Neuronal stem cell (in vitro differentiated cells): ENCODE measurements at regions not wholly inside any gene's neighbourhood (a gene's known extent, or its start where the extent isn't known, plus 50 kb on each side); places are given as distances from the start of the nearest gene placed in this dataset.

Source experiments
- DNase-seq: peaks from one replicate; pipeline ENCODE4 v3.0.0-alpha.2; 2013; ENCODE audit warnings: low spot score
- H2AFZ ChIP-seq: one replicate; pipeline ENCODE4 v1.6.1; 2013; ENCODE audit warnings: mild to moderate bottlenecking, low read length, inconsistent platforms
- H2AK5ac ChIP-seq: 2 replicates; pipeline ENCODE4 v1.6.1; 2013; ENCODE audit warnings: low read depth, mild to moderate bottlenecking, inconsistent platforms, low read length, moderate library complexity, mixed read lengths
- H2BK120ac ChIP-seq: 2 replicates; pipeline ENCODE4 v1.6.1; 2013; ENCODE audit warnings: low read depth, mild to moderate bottlenecking, inconsistent platforms, low read length, moderate library complexity, mixed read lengths
- H2BK12ac ChIP-seq: one replicate; pipeline ENCODE4 v1.6.1; 2013; ENCODE audit warnings: low read length, inconsistent platforms
- H2BK15ac ChIP-seq: 2 replicates; pipeline ENCODE4 v1.6.1; 2013; ENCODE audit warnings: mild to moderate bottlenecking, low read length, inconsistent platforms, mixed read lengths
- H2BK5ac ChIP-seq: one replicate; pipeline ENCODE4 v1.6.1; 2013; ENCODE audit warnings: inconsistent platforms, mild to moderate bottlenecking, low read length, moderate library complexity
- H3K14ac ChIP-seq: one replicate; pipeline ENCODE4 v1.6.1; 2013; ENCODE audit warnings: low read length, inconsistent platforms
- H3K18ac ChIP-seq: 2 replicates; pipeline ENCODE4 v1.6.1; 2013; ENCODE audit warnings: low read length, inconsistent platforms
- H3K23ac ChIP-seq: 2 replicates; pipeline ENCODE4 v1.6.1; 2013; ENCODE audit warnings: low read depth, mild to moderate bottlenecking, mixed read lengths, low read length, inconsistent platforms; ENCODE audit not compliant: poor library complexity
- H3K27ac ChIP-seq: replicated peaks from 3 replicates; pipeline ENCODE4 v1.5.1; 2013; ENCODE audit warnings: low read length, inconsistent platforms
- H3K27me3 ChIP-seq, 3 experiments: 2 replicates each; pipeline ENCODE4 v1.6.1; 2013; ENCODE audit warnings: low read length in 3 of 3, mild to moderate bottlenecking in 2 of 3, inconsistent platforms in 1 of 3, low read depth in 1 of 3, mixed read lengths in 1 of 3, moderate library complexity in 1 of 3; ENCODE audit not compliant: control insufficient read depth in 3 of 3, insufficient read depth in 3 of 3
- H3K36me3 ChIP-seq, 2 donors: replicated peaks in 1 of 2; 2 replicates each; pipeline ENCODE4 v1.6.1; 2013; ENCODE audit warnings: low read length in 2 of 2; ENCODE audit not compliant: control insufficient read depth in 2 of 2, insufficient read depth in 2 of 2
- H3K4ac ChIP-seq: 2 replicates; pipeline ENCODE4 v1.6.1; 2013; ENCODE audit warnings: inconsistent platforms, mild to moderate bottlenecking, low read length, moderate library complexity
- H3K4me1 ChIP-seq, 2 donors: 1 replicate in 1 of 2; 2 replicates in 1 of 2; pipeline ENCODE4 v1.6.1; 2013; ENCODE audit warnings: low read length in 2 of 2, low read depth in 1 of 2; ENCODE audit not compliant: control insufficient read depth in 2 of 2, insufficient read depth in 1 of 2
- H3K4me2 ChIP-seq: one replicate; pipeline ENCODE4 v1.6.1; 2013; ENCODE audit warnings: mild to moderate bottlenecking, low read length, inconsistent platforms; ENCODE audit not compliant: insufficient read depth, poor library complexity, severe bottlenecking
- H3K4me3 ChIP-seq, 2 donors: 2 replicates each; pipeline ENCODE4 v1.5.1; 2013; ENCODE audit warnings: low read length in 2 of 2, mild to moderate bottlenecking in 2 of 2, inconsistent platforms in 1 of 2, moderate library complexity in 1 of 2
- H3K79me1 ChIP-seq: one replicate; pipeline ENCODE4 v1.6.1; 2013; ENCODE audit warnings: low read depth, mild to moderate bottlenecking, inconsistent platforms, low read length, moderate library complexity
- H3K9ac ChIP-seq: one replicate; pipeline ENCODE4 v1.6.1; 2013; ENCODE audit warnings: mild to moderate bottlenecking, low read depth, low read length, inconsistent platforms; ENCODE audit not compliant: poor library complexity
- H3K9me3 ChIP-seq, 2 donors: replicated peaks in 1 of 2; 2 replicates each; pipeline versions ENCODE3 to v1.6.1; 2013; ENCODE audit warnings: low read length in 2 of 2, mild to moderate bottlenecking in 2 of 2, inconsistent platforms in 1 of 2, low read depth in 1 of 2, mixed read lengths in 1 of 2, moderate library complexity in 1 of 2; ENCODE audit not compliant: control insufficient read depth in 2 of 2, insufficient read depth in 1 of 2
- H4K8ac ChIP-seq: one replicate; pipeline ENCODE4 v1.6.1; 2013; ENCODE audit warnings: low read depth, mild to moderate bottlenecking, inconsistent platforms, low read length, moderate library complexity
- H4K91ac ChIP-seq: one replicate; pipeline ENCODE4 v1.6.1; 2013; ENCODE audit warnings: low read length, low read depth, mild to moderate bottlenecking, inconsistent platforms; ENCODE audit not compliant: poor library complexity
- WGBS, 2 donors: extraction: QIAGEN DNeasy Blood & Tissue Kit; methylation state at CpG; one replicate each; pipeline ENCODE4 v1.1.7; 2013; ENCODE audit warnings: missing lambda C conversion rate in 2 of 2, mixed read lengths in 1 of 2; ENCODE audit not compliant: insufficient read length in 2 of 2, insufficient replicate concordance in 1 of 2; ENCODE audit errors: extremely low coverage in 2 of 2; 5-methylcytosine and 5-hydroxymethylcytosine counted together

GRCh38 chr3:83670416-83670815, 1288.4 kb upstream of the CADM2 start:
- H3K27ac ChIP-seq: no peak overlapping the region
- no peaks in the 10 kb centered on the region for H3K4me1 ChIP-seq
- no peak overlapping the region for H3K9ac ChIP-seq
- no peak overlapping the region for H2BK12ac ChIP-seq
- no peak overlapping the region for H3K4me2 ChIP-seq
- H2BK120ac ChIP-seq: no peak overlapping the region
- H3K4me3 ChIP-seq: no peak overlapping the region
- no peaks in the 10 kb centered on the region for H3K79me1 ChIP-seq
- H2BK15ac ChIP-seq: no peak overlapping the region
- H3K18ac ChIP-seq: no peak overlapping the region
- H2AFZ ChIP-seq: no peak overlapping the region
- no CpG with 5 or more reads among the region's 1 CpG for WGBS, 2 donors
- H3K27me3 ChIP-seq: no peaks in the 10 kb centered on the region
- H4K91ac ChIP-seq: no peak overlapping the region
- no peak overlapping the region for H4K8ac ChIP-seq
- no peaks in the 10 kb centered on the region for H3K36me3 ChIP-seq
- no peak for DNase-seq
- no peaks in the 10 kb centered on the region for H3K9me3 ChIP-seq
- H2BK5ac ChIP-seq: no peak overlapping the region
- no peak overlapping the region for H3K14ac ChIP-seq
- no peak overlapping the region for H3K23ac ChIP-seq
- no peak overlapping the region for H2AK5ac ChIP-seq
- H3K4ac ChIP-seq: no peak overlapping the region

GRCh38 chr3:83683937-83684598, 1274.7 kb upstream of the CADM2 start:
- no peak overlapping the region for H3K9ac ChIP-seq
- H3K27me3 ChIP-seq: no peaks in the 10 kb centered on the region
- H4K91ac ChIP-seq: no peak overlapping the region
- H4K8ac ChIP-seq: no peak overlapping the region
- H3K4me3 ChIP-seq: no peak overlapping the region
- no peak for DNase-seq
- H2BK5ac ChIP-seq: no peak overlapping the region
- no peak overlapping the region for H2BK15ac ChIP-seq
- no peak overlapping the region for H3K23ac ChIP-seq
- H3K27ac ChIP-seq: no peak overlapping the region
- H3K79me1 ChIP-seq: no peaks in the 10 kb centered on the region
- no peaks in the 10 kb centered on the region for H3K36me3 ChIP-seq
- H3K4me2 ChIP-seq: no peak overlapping the region
- H3K14ac ChIP-seq: no peak overlapping the region
- H2AFZ ChIP-seq: no peak overlapping the region
- no peaks in the 10 kb centered on the region for H3K9me3 ChIP-seq
- H3K4ac ChIP-seq: no peak overlapping the region
- no CpG with 5 or more reads among the region's 4 CpGs for WGBS, 2 donors
- no peaks in the 10 kb centered on the region for H3K4me1 ChIP-seq
- H2AK5ac ChIP-seq: no peak overlapping the region
- H2BK12ac ChIP-seq: no peak overlapping the region
- H3K18ac ChIP-seq: no peak overlapping the region
- no peak overlapping the region for H2BK120ac ChIP-seq

GRCh38 chr3:83706669-83707068, 1252.1 kb upstream of the CADM2 start:
- H3K27ac ChIP-seq: no peak overlapping the region
- H3K9ac ChIP-seq: no peak overlapping the region
- H3K9me3 ChIP-seq: no peaks in the 10 kb centered on the region
- H2AFZ ChIP-seq: no peak overlapping the region
- no peak overlapping the region for H2BK12ac ChIP-seq
- no peak overlapping the region for H3K14ac ChIP-seq
- no peaks in the 10 kb centered on the region for H3K36me3 ChIP-seq
- H2BK15ac ChIP-seq: no peak overlapping the region
- H3K4me2 ChIP-seq: no peak overlapping the region
- no peak overlapping the region for H2BK120ac ChIP-seq
- H3K4me1 ChIP-seq: no peaks in the 10 kb centered on the region
- H3K79me1 ChIP-seq: no peaks in the 10 kb centered on the region
- no peak overlapping the region for H4K91ac ChIP-seq
- no peak for DNase-seq
- H3K4ac ChIP-seq: no peak overlapping the region
- no peak overlapping the region for H2BK5ac ChIP-seq
- no CpG with 5 or more reads among the region's 1 CpG for WGBS, 2 donors
- no peaks in the 10 kb centered on the region for H3K27me3 ChIP-seq
- H3K23ac ChIP-seq: no peak overlapping the region
- no peak overlapping the region for H2AK5ac ChIP-seq
- H3K18ac ChIP-seq: no peak overlapping the region
- no peak overlapping the region for H4K8ac ChIP-seq
- H3K4me3 ChIP-seq: no peak overlapping the region

GRCh38 chr3:83715307-83715706, 1243.5 kb upstream of the CADM2 start:
- Histone ChIP-seq H2BK5ac (no peak overlapping the region), H3K9me3 (no peaks in the 10 kb centered on the region), H3K4ac (no peak overlapping the region), H3K18ac (no peak overlapping the region), H3K4me1 (no peaks in the 10 kb centered on the region), H4K8ac (no peak overlapping the region), H2AFZ (no peak overlapping the region), H3K23ac (no peak overlapping the region), H2AK5ac (no peak overlapping the region), H3K36me3 (no peaks in the 10 kb centered on the region), H3K9ac (no peak overlapping the region), H3K27ac (no peak overlapping the region), H3K4me2 (no peak overlapping the region), H3K79me1 (no peaks in the 10 kb centered on the region), H2BK12ac (no peak overlapping the region), H2BK120ac (no peak overlapping the region), H2BK15ac (no peak overlapping the region), H3K4me3 (no peak overlapping the region), H3K27me3 (no peaks in the 10 kb centered on the region), H4K91ac (no peak overlapping the region), H3K14ac (no peak overlapping the region)
- WGBS, 2 donors: no CpG with 5 or more reads among the region's 5 CpGs
- DNase-seq: no peak
